ENCODE measurements at regions not wholly inside any gene's neighbourhood (a gene's known extent, or its start where the extent isn't known, plus 50 kb on each side); places are given as distances from the start of the nearest gene placed in this dataset.

DNA sequence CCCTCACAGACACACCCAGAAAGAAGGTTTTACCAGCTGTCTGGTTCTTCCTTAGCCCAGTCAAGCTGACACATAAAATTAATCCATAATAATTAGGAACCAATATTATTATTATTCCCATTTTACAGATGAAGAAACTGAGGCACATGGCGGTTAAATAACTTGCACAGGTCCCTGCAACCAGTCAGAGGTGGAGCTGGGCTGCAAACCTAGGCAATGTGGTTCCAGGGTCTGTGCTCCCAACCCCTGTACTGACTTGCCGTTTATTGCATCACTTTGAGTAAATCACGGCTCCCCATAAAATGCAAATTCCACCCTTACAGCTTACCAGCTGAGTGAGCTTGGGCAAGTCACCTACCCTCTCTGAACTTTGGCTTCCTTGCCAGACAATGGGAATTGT lies 179.2 kb upstream of the POU3F1 start:
- TF ChIP-seq, protein P1, sequence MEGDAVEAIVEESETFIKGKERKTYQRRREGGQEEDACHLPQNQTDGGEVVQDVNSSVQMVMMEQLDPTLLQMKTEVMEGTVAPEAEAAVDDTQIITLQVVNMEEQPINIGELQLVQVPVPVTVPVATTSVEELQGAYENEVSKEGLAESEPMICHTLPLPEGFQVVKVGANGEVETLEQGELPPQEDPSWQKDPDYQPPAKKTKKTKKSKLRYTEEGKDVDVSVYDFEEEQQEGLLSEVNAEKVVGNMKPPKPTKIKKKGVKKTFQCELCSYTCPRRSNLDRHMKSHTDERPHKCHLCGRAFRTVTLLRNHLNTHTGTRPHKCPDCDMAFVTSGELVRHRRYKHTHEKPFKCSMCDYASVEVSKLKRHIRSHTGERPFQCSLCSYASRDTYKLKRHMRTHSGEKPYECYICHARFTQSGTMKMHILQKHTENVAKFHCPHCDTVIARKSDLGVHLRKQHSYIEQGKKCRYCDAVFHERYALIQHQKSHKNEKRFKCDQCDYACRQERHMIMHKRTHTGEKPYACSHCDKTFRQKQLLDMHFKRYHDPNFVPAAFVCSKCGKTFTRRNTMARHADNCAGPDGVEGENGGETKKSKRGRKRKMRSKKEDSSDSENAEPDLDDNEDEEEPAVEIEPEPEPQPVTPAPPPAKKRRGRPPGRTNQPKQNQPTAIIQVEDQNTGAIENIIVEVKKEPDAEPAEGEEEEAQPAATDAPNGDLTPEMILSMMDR (IDR thresholded peaks at IDR 0.05) = no peak
- TF ChIP-seq POLR2A (IDR thresholded peaks at IDR 0.05) (no peak), POLR2AphosphoS5 (IDR thresholded peaks at IDR 0.05; ENCODE audit: insufficient read depth in 1 of 2, low read depth in 1 of 2) (no peak)

Data from vagina (tissue), 2 donors.